Large intestine (tissue), 3 donors: ENCODE measurements at regions not wholly inside any gene's neighbourhood (a gene's known extent, or its start where the extent isn't known, plus 50 kb on each side); places are given as distances from the start of the nearest gene placed in this dataset.

Experiments
- DNase-seq, 2 donors: peaks; one replicate each; pipeline versions ENCODE4 v3.0.0 to v3.0.0-alpha.2; 2013
- H3K27ac ChIP-seq: one replicate; pipeline ENCODE4 v1.5.1; 2013; ENCODE audit warnings: low read length
- H3K27me3 ChIP-seq: 2 replicates; pipeline ENCODE4 v1.6.1; 2013; ENCODE audit warnings: low read length; ENCODE audit not compliant: control insufficient read depth, insufficient read depth
- H3K36me3 ChIP-seq: 2 replicates; pipeline ENCODE4 v1.6.1; 2013; ENCODE audit warnings: low read length; ENCODE audit not compliant: control insufficient read depth, insufficient read depth
- H3K4me1 ChIP-seq: one replicate; pipeline ENCODE4 v1.6.1; 2013; ENCODE audit warnings: low read length; ENCODE audit not compliant: control insufficient read depth, insufficient read depth
- H3K4me3 ChIP-seq: one replicate; pipeline ENCODE4 v1.5.1; 2013; ENCODE audit warnings: low read length
- H3K9me3 ChIP-seq: one replicate; pipeline ENCODE4 v1.6.1; 2013; ENCODE audit warnings: mild to moderate bottlenecking, low read depth, low read length, moderate library complexity; ENCODE audit not compliant: control insufficient read depth
- WGBS: methylation state at CpG from one replicate; pipeline ENCODE4 v1.1.5; 2013; ENCODE audit warnings: low lambda C conversion rate; ENCODE audit not compliant: insufficient coverage; 5-methylcytosine and 5-hydroxymethylcytosine counted together

DNA sequence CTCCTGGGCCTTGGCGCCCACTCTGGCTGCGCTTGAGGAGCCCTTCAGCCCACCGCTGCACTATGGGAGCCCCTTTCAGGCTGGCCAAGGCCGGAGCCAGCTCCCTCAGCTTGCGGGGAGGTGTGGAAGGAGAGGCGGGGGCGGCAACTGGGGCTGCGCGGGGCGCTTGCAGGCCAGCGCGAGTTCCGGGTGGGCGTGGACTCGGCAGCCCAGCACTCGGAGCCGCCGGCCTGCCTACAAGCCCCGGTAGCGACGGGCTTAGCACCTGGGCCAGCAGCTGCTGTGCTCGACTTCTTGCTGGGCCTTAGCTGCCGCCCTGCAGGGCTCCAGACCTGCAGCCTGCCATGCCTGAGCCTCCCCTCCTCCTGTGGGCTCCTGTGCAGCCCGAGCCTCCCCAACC lies 141.5 kb upstream of the SLC39A10 start:
- Histone ChIP-seq H3K27ac (no peak overlapping the region), H3K4me3 (no peak overlapping the region), H3K27me3 (no peaks in the 10 kb centered on the region), H3K4me1 (no peaks in the 10 kb centered on the region), H3K9me3 (peaks cover 7% of the 10 kb centered on the region), H3K36me3 (no peaks in the 10 kb centered on the region)
- WGBS: no CpG with 5 or more reads among the region's 24 CpGs
- no peak for DNase-seq

GRCh38 chr2:195514365-195514764 lies 142.7 kb upstream of the SLC39A10 start:
- DNase-seq: no peak
- WGBS: no CpG with 5 or more reads among the region's 2 CpGs
- H3K4me3 ChIP-seq: no peak overlapping the region
- no peak overlapping the region for H3K27ac ChIP-seq
- H3K9me3 ChIP-seq: peaks cover 7% of the 10 kb centered on the region
- no peaks in the 10 kb centered on the region for H3K4me1 ChIP-seq
- H3K36me3 ChIP-seq: no peaks in the 10 kb centered on the region
- H3K27me3 ChIP-seq: no peaks in the 10 kb centered on the region

GRCh38 chr2:195513119-195513518 lies 143.9 kb upstream of the SLC39A10 start:
- 60% methylated on average over 1 of the region's 9 CpGs for WGBS
- no peak for DNase-seq
- no peaks in the 10 kb centered on the region for H3K4me1 ChIP-seq
- H3K4me3 ChIP-seq: no peak overlapping the region
- no peaks in the 10 kb centered on the region for H3K27me3 ChIP-seq
- H3K9me3 ChIP-seq: peaks cover 7% of the 10 kb centered on the region
- no peak overlapping the region for H3K27ac ChIP-seq
- no peaks in the 10 kb centered on the region for H3K36me3 ChIP-seq

DNA sequence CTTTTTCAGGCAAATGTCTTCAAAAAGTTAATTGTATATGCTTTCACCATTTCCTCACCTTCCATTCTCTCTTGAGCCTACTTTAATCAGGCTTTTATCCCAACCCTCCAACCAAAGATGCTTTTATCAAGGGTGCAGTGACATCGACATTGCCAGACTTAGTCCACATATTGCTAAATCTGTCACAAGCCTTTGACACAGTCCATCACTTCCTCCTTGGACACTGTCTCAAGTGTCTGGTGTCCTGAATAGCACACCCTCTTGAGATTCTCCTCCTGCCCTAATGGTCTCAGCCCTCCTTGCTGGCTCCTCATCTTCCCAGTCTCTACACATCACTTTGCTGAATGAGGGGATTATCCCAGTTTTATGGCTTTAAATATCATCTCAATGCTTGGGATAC lies 147.5 kb upstream of the SLC39A10 start:
- Histone ChIP-seq H3K27ac (no peak overlapping the region), H3K4me3 (no peak overlapping the region), H3K4me1 (no peaks in the 10 kb centered on the region), H3K36me3 (no peaks in the 10 kb centered on the region), H3K27me3 (no peaks in the 10 kb centered on the region), H3K9me3 (peaks cover 4% of the 10 kb centered on the region)
- WGBS: no CpG with 5 or more reads among the region's 1 CpG
- DNase-seq: no peak

DNA sequence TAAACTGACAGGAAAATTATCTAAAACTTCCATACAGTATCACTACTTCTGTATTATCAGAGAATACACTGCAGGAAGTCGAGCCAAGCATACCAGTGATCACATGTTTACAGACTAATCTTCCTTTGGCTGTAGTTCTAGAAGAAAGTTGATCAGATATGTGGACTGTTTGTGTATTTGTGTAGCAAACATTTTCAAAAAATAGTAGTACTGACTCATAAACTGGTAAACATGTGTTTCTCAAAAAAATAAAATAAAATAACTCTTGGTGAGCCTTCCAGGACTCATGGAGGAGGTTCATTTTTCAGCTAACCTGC lies 148.9 kb upstream of the SLC39A10 start:
- Histone ChIP-seq H3K27ac (no peak overlapping the region), H3K4me3 (no peak overlapping the region), H3K27me3 (no peaks in the 10 kb centered on the region), H3K36me3 (no peaks in the 10 kb centered on the region), H3K9me3 (peaks cover 4% of the 10 kb centered on the region), H3K4me1 (no peaks in the 10 kb centered on the region)
- no peak for DNase-seq
- no CpG with 5 or more reads among the region's 1 CpG for WGBS

GRCh38 chr2:195507447-195508138 lies 149.4 kb upstream of the SLC39A10 start:
- H3K36me3 ChIP-seq: no peaks in the 10 kb centered on the region
- no peak for DNase-seq
- no peak overlapping the region for H3K4me3 ChIP-seq
- H3K27ac ChIP-seq: no peak overlapping the region
- WGBS: no CpG with 5 or more reads among the region's 3 CpGs
- no peaks in the 10 kb centered on the region for H3K4me1 ChIP-seq
- peaks cover 4% of the 10 kb centered on the region for H3K9me3 ChIP-seq
- H3K27me3 ChIP-seq: no peaks in the 10 kb centered on the region

DNA sequence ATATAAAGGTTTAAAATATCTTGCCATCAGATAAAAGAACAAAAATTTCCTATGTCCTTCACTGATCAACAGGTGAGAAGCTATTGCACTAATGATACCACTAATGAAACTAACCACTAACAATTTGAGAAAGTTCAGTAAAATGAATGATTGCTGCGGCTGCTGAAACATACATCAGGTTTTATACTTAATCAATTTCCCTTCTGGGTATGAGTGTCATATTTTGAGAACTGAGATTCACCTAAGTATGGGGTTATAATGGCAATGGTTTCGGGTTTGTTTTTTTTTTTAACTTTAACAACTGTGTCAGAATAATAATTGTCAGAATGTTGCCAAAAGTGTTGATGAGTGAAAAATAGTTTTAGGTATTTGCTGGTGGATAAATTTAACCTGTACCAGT lies 151.3 kb upstream of the SLC39A10 start:
- no peak for DNase-seq
- Histone ChIP-seq H3K27me3 (no peaks in the 10 kb centered on the region), H3K36me3 (no peaks in the 10 kb centered on the region), H3K4me3 (no peak overlapping the region), H3K27ac (no peak overlapping the region), H3K4me1 (no peaks in the 10 kb centered on the region), H3K9me3 (peaks cover 4% of the 10 kb centered on the region)
- WGBS: 100% methylated on average over 2 of the region's 2 CpGs

GRCh38 chr2:195503208-195503607 lies 153.8 kb upstream of the SLC39A10 start:
- peaks cover 4% of the 10 kb centered on the region for H3K9me3 ChIP-seq
- no peaks in the 10 kb centered on the region for H3K36me3 ChIP-seq
- no peaks in the 10 kb centered on the region for H3K4me1 ChIP-seq
- no peak for DNase-seq
- H3K27me3 ChIP-seq: no peaks in the 10 kb centered on the region
- H3K4me3 ChIP-seq: no peak overlapping the region
- 100% methylated on average over 2 of the region's 6 CpGs for WGBS
- no peak overlapping the region for H3K27ac ChIP-seq

GRCh38 chr2:195501746-195502145 lies 155.3 kb upstream of the SLC39A10 start:
- no peak overlapping the region for H3K4me3 ChIP-seq
- no peak for DNase-seq
- H3K36me3 ChIP-seq: no peaks in the 10 kb centered on the region
- H3K27ac ChIP-seq: no peak overlapping the region
- H3K27me3 ChIP-seq: no peaks in the 10 kb centered on the region
- H3K9me3 ChIP-seq: no peaks in the 10 kb centered on the region
- no peaks in the 10 kb centered on the region for H3K4me1 ChIP-seq
- 100% methylated on average over 2 of the region's 7 CpGs for WGBS

GRCh38 chr2:195500879-195501278 lies 156.1 kb upstream of the SLC39A10 start:
- Histone ChIP-seq H3K36me3 (no peaks in the 10 kb centered on the region), H3K9me3 (no peaks in the 10 kb centered on the region), H3K4me3 (no peak overlapping the region), H3K4me1 (no peaks in the 10 kb centered on the region), H3K27me3 (no peaks in the 10 kb centered on the region), H3K27ac (no peak overlapping the region)
- no peak for DNase-seq
- WGBS: no CpG with 5 or more reads among the region's 2 CpGs

- no peak overlapping the region for H3K27ac ChIP-seq
- H3K4me3 ChIP-seq: no peak overlapping the region
- no peaks in the 10 kb centered on the region for H3K4me1 ChIP-seq
- no peaks in the 10 kb centered on the region for H3K9me3 ChIP-seq
- WGBS: 71% methylated on average over 2 of the region's 3 CpGs
- no peak for DNase-seq
- no peaks in the 10 kb centered on the region for H3K36me3 ChIP-seq
- no peaks in the 10 kb centered on the region for H3K27me3 ChIP-seq
Observed at GRCh38 chr2:195498839-195499490, 158.1 kb upstream of the SLC39A10 start.
